ENCODE measurements at regions not wholly inside any gene's neighbourhood (a gene's known extent, or its start where the extent isn't known, plus 50 kb on each side); places are given as distances from the start of the nearest gene placed in this dataset.
A peak's percentile ranks its signal among the peaks of the same experiment; 100 is the strongest.

DNA sequence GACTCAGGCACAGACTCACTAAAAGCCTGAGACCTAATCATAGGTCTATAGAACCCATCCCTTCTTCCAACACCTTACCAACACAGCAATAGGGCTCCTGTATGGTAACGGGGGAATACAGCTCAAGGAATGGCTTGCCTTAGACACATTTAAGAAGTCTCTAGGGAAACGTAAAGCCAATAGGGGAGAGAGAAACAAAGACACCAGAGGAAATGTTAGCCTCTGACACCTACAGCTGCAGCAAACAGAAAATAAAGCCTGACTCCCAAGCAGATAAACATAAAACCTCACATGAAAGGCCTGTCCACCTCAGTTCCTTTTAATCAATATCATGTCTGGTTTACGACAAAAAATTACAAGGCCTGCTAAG, 51.1 kb upstream of the NCOA1 start:
- no peak for DNase-seq (ENCODE audit: low read depth in 2 of 2)

DNA sequence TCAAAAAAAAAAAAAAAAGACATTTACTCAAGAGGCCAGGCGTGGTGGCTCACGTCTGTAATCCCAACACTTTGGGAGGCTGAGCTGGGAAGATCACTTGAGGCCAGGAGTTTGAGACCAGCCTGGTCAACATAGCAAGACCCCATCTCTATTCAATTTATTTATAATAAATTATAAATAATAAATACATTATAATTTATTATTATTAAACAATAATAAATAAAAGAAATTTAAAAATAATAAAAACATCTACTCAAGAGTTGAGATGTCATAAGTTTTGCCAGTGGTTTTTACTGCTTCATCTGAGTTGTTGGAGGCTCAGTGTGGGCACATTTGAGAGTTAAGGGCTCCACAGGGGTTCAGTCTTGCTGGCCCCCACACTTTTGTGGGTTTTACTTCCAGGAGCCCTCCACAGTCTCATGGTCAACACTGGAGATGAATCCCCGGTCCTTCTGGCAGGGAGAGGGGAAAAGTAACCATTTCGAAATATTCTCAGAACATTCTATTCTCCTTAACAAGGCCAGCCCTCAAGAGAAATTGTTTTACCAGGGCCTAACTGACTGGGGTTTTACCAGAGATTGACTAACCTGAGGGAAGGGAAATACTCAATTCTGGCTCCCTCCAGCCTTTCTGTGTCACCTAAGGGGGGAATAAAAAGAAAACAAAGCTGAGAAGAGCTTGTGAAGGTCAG, 51.6 kb upstream of the NCOA1 start:
- DNase-seq (ENCODE audit: low read depth in 2 of 2): no peak

DNA sequence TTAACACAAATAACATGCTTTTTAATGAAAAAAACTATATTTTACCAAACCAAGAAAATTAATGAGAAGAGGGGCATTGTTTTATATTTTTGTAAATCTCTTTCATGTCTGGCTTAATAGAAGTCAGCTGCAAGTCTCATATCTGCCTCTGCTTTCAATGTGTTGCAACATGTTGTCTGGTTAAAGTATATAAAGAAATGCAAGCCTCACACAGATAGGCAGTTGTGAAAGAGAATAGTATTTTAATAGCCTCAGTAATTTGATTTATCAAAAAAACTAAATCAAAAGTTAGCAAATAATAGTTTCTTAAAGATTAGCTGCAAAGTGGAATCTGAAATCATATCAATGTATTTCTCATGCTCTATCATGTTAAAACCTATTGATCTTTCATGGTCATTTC, 52.9 kb upstream of the NCOA1 start:
- no peak for DNase-seq (ENCODE audit: low read depth in 2 of 2)

DNA sequence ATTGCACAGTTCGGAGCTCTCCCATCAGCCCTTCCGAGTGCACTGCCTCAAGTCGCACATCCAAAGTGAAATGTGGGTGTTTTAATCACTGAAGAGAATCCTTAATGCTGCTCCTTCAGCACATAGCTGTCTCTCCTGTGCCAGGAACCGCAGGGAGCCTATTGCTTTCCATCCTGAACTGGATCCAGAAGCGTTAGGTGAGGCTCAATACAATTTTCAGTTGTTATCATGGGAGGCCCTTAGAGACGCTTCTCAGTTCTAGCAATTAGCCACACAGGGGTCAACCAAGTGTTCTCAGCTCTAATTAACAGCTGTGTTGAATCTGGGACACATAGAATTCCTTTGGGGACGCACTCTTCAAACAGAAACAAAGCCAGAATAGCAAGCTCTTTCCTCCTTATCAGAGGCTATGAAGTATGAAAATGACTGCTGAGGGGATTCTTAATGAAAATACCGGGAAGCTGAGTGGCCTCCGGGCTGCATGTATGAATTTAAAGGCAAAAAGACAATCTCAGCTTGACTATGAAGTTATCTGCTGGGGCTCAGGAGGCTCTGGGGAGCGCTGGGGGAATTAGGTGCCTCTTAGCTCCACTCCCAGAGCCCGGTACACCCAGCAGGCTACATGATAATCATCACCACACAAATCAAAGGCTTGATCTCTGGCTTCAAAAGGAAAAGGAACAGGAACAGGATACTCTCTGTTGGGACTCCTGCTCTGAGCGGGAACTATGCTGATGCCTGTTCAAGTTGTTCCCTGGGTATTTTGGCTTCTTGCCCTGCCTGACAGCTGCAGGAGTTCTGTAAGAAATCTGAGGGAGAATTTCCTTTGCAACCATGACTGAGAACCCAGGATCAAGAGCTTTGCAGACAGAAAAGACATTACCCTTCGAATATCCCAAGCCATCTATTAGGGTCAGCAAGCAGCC, 55.4 kb upstream of the NCOA1 start:
- no peak for DNase-seq (ENCODE audit: low read depth in 2 of 2)

DNA sequence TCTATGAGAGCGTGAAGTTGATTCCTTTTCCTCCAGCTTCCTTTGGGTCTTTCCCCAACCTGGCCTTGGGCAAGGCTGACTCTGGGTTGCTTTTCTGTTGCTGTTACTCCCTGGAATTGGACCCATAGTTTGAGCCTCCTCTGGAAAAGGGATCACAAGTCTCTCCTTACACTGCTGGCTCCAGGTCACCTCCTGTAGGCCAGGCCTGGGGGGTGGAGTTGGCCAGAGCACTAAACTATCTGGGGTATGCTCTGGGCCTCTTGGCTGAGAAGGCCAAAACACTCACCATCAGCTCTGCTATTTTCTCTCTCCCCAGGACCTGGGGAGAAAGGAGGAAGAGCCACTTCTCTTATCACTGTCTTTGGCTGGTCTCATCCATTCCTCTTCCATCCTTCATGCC, 56.5 kb upstream of the NCOA1 start:
- no peak for DNase-seq (ENCODE audit: low read depth in 2 of 2)

DNA sequence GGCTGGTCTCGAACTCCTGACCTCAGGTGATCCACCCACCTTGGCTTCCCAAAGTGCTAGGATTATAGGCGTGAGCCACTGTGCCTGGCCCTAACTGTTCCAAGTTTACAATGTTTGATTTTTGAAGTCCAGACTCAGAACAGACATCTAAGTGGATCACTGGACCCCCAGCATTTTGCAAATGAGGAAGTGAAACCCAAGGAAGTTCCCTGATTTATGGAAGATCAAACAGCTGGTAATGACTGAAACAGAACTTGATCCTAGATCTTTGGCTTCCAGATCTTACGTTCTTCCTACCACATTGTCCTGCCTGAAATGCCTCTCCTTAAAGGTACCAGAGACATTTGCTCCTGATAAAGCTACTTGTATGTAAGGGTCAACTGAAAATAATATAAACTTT, 58.3 kb upstream of the NCOA1 start:
- no peak for DNase-seq (ENCODE audit: low read depth in 2 of 2)

DNA sequence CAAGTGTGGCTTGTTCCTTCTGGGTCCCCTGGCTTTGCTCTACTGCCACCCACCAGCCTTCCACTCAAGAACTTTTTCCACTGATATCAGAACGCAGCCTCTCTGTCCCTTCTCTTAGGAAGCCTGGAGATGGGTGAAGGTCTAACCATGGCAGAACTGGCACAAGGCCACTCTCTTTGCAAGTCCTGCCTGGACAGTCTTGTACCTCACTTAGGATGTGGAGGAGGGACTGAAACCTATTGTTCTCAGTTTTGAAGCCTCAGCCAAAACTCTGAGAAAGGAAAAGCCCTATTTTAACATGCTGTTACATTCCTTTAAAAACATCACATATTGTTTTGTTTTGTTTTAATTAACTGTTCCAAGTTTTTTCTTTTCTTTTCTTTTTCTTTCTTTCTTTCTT, 58.9 kb upstream of the NCOA1 start:
- no peak for DNase-seq (ENCODE audit: low read depth in 2 of 2)

DNA sequence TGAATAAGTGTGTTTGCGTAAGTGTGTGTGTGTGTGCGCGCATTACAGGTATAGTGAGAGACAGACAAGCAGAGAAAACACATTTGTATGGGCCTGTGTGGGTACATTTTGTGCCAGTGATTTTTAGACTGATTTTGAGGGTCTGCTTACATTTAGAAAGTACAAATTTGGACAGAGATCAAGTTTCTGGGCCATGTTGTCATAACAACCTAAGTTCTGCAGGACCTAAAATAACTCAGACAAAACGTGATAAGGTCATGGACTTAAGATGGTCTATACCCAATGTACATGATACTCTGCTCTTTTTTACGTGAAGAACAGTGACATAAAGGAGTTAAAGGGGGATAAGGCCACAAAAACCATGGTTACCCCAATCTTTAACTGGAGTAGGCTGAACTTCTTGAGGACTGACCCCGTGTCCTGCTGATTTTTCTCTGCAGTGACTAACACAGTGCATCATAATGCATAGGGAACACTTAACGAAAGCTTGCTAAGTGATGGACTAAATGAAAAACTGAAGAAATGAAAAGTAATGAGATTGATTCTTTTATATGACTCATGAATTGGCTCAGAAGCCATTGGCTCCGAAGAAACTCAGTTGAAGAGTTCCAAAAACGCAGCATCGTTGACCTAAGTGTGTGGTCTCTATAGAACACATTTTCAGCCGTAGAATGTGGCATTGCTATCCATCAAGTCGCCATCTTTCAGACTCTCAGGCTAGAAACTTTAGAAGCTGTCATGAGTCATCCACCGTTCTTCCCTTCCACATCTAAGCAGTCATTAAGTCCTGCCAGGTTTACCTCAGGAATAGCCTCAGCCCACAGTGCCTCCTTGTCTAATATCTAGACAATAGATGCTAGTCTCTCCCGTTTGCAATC, 61.6 kb upstream of the NCOA1 start:
- no peak for DNase-seq (ENCODE audit: low read depth in 2 of 2)

DNA sequence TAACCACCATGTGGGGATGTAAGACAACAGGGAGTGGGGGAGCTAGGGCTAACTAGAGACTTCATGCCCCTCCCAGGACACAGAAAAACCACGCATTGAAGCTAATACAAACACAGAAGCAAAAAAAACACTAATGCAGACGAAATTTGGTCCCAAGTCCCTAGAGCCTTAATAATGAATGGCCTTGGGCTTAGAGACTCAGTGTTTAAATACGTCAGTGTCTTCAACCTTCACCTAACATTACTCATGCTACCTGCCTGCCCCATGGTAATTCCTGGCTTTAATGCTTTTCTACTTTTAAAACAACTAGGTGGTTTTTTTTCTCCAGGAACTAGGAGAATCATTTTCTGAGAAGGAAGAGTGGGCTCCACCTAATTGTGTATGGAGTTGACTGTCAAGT, 64.1 kb upstream of the ITSN2 start:
- DNase-seq (ENCODE audit: low read depth in 2 of 2): no peak

DNA sequence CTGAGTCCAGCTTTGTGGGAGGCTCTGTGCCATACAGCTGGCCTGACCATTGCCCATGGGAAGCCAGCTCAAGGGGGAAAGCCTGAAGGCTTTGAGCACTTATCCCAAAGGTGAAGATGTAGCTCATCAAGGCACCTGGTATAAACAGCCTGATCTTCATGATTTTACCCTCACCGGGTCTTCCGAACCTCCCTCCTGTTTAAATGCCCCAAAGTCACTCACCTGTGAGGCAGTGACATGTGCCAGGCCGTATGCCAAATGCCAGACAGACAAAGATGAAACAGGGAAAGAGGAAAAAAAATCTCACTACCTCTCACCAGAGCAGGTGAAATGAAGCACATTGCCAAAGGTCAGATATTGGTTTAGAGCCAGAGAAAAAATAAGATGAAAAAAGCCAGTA, 62.8 kb upstream of the ITSN2 start:
- DNase-seq (ENCODE audit: low read depth in 2 of 2): no peak

DNA sequence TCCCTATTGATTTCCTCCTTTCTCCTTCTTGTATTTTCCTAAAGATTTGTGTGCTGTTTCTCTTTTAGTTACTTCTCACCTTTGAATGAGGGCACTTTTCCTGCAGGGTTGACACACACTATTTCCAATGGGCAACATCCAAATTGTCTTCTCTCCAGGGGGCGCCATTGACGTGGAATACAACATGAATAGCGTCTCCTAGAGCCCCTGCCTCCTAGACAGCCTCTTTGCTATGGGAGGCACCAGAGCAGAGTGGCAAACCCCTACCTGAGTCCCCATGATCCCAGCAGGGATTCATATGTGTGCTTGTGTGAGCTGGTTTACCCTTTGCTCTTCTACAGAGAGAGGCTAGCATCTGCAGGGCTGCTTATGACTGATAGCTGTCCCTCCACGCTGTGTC, 61.3 kb upstream of the ITSN2 start:
- peak; percentile 46 to 62 for DNase-seq (ENCODE audit: low read depth in 2 of 2)

DNA sequence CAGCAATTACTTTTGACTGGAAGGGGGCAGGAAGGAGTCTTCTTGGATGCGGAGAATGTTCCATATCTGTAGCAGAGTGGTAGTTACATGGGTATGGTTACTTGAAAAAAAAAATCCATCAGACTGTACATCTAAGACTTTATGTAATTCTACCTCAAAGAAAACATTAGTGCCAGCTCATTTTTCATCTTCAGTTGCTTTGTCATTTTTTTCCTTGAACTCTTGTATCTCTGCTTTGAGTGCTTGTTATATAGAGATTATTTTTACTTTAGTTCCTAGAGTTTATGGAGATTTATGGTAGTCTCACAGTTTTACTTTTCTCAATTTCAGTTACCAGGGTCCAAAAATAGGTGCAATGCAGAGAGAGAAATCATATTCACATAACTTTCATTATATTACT, 60.0 kb upstream of the ITSN2 start:
- DNase-seq (ENCODE audit: low read depth in 2 of 2): no peak

DNA sequence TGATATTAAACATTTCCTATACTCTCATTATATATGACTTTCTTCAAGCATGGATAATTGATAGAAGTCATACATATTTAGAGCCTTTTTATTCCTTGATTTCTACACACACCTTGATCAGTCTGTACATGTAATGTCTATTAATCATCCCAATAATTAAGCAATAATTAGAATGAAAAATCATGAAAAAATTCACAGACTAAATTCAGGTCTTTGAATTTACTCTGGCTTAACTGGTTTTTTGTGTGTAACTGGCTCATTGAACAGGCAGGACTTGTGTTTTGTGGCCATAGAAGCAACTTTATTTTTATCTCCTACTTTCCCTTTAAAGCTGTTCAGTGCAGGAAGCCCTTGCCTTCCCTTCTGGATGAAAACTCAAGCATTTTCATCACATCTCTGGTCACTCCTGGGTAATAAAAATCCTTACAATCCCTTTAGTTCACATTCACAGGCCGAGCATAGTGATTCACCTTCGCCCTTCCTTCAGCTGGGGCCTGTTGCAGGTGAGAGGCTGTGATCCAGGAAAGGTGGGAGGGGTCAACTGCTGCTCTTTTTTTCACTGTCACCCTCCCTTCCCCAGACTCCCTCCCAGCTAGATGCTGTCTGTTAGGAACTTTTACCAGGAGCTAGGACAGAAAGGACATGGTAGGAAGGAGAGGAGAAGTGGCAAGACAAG, 58.0 kb upstream of the ITSN2 start:
- no peak for DNase-seq (ENCODE audit: low read depth in 2 of 2)

DNA sequence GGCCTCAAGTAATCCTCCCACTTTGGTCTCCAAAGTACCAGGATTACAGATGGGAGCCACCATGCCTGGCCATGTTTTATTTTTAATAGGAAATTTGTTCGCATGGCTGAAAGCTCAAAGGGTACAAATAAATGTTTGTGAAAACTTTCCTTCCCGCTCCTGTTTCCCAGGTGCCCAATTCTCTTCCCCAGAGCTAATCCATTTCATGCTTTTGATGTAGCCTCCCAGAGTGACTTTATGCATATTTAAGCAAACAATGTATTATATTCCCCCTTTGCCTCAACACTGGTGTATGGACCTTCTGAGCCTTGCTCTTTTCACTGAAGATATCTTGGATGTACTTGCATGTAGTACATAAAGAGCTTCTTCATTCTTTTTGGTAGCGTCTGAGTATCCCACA, 52.5 kb upstream of the ITSN2 start:
- DNase-seq (ENCODE audit: low read depth in 2 of 2): no peak

DNA sequence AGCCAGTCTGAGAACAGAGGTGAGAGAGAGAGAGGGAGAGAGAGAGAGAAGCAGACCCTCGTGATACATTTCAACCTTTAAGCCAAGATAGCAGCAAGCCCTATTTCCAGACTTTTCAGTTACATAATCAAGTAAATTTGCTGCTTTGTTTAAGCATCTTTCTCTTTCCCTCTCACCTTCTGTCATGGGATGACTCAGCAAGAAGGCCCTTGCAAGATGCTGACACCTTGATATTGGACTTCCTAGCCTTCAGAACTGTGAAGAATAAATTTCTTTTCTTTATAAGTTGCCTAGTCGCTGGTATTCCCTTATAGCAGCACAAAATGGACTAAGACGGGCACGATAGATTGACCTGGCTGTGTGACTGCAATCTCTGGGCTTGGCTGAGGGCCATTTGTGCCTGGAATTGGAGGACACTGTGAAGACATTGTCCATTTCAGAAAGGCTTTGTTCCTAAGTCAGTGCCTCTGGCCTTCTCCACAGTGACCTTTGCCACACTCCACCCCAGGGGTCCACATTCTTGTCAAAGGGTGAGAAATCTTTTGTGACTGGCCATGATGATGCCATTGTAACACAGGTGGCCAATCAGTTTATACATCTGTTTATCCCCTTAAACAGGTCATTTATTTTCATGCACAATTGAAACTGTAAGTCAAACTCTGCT, 51.3 kb upstream of the ITSN2 start:
- no peak for DNase-seq (ENCODE audit: low read depth in 2 of 2)

DNA sequence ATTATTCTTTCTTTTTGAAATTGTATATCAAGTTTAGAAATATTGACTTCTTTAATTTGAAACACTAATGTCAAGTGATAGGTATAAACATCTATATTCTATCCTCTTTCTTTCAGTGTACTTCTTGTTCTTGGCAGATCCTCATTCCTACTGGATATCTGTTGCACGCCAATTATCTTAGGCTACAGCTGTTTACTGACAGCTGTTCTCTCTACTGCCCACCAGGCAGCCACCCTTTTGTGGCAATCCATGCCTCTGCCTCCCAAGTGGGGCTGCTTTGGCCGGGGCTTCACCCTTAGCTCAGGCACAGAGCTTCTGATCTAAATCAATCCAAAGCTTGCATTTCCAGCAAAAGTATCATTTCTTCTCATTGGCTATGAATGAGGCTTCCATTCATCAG, 50.6 kb upstream of the ITSN2 start:
- DNase-seq (ENCODE audit: low read depth in 2 of 2): no peak

DNA sequence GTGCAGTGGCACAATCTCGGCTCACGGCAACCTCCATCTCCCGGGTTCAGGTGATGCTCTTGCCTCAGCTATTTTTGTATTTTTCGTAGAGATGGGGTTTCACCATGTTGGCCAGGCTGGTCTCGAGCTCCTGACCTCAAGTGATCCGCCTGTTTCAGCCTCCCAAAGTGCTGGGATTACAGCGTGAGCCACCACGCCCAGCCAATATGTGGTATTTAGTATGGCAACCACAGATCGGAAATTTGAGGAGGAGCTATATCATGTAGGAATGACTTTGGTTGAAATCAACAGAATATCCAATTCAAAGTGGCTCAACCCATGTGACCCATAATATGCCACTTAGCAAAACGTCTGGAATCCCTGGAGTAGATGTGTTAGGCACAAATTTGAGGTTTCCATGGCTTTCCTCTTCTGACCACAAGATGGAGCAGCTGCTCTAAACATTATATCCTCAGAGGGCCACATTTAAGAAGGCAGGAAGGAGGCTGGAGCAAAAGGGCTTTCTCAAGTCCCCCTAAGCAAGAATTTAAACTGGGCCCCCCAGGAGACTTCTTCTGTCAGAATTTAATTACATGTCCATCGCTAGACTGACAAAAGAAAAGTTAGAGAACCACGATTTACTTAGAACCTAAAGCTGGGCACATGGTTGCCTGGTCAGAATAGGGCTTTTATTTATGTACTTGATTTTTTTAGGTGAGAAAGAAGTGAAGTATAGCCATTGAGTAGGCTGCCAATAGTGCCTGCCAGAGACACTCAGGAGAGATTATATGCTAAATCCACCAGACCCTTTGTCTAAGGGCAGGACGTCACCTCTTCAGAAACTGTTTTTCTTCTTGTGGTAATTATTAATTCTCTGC, 49.6 kb upstream of the ITSN2 start:
- DNase-seq (ENCODE audit: low read depth in 2 of 2): peak; percentile 4 to 28
